ENCODE measurements at regions not wholly inside any gene's neighbourhood (a gene's known extent, or its start where the extent isn't known, plus 50 kb on each side); places are given as distances from the start of the nearest gene placed in this dataset.
A peak's percentile ranks its signal among the peaks of the same experiment; 100 is the strongest.

- no peaks in the 10 kb centered on the region for H3K4me1 ChIP-seq
- no peaks in the 10 kb centered on the region for H3K27me3 ChIP-seq
- no peak for DNase-seq
- no peak for ATAC-seq
- no peak overlapping the region for H3K27ac ChIP-seq
- no peaks in the 10 kb centered on the region for H3K36me3 ChIP-seq (replicated peaks in 1 of 2; ENCODE audit: insufficient read depth in 1 of 2, low read depth in 2 of 2)
- no peak overlapping the region for H3K4me3 ChIP-seq
- WGBS, 2 donors, result 71 to 77% methylated on average over 7 of the region's 7 CpGs
- H3K9me3 ChIP-seq, result no peaks in the 10 kb centered on the region
- intact Hi-C loops (cut with DNase I), result no loop called here
- TF ChIP-seq POLR2A (IDR thresholded peaks at IDR 0.05), result no peak
- TF ChIP-seq CTCF (IDR thresholded peaks at IDR 0.05), result no peak
These were observed 186.2 kb upstream of the TBL1X start for GRCh38 chrX:9278475-9279233.

GRCh38 chrX:9279234-9279544 is 185.7 kb upstream of the TBL1X start:
- TF ChIP-seq CTCF (IDR thresholded peaks at IDR 0.05) (no peak), POLR2A (IDR thresholded peaks at IDR 0.05) (no peak)
- H3K4me3 ChIP-seq, result no peak overlapping the region
- DNase-seq, result no peak
- ATAC-seq, result no peak
- WGBS, 2 donors, result 48 to 56% methylated on average over 3 of the region's 3 CpGs
- H3K27ac ChIP-seq, result no peak overlapping the region
- H3K4me1 ChIP-seq, result no peaks in the 10 kb centered on the region
- H3K36me3 ChIP-seq (replicated peaks in 1 of 2; ENCODE audit: insufficient read depth in 1 of 2, low read depth in 2 of 2), result no peaks in the 10 kb centered on the region
- no peaks in the 10 kb centered on the region for H3K27me3 ChIP-seq
- intact Hi-C loops (cut with DNase I), result no loop called here
- no peaks in the 10 kb centered on the region for H3K9me3 ChIP-seq

GRCh38 chrX:9280831-9281230 is 184.0 kb upstream of the TBL1X start:
- ATAC-seq, result no peak
- no peak for TF ChIP-seq CTCF (IDR thresholded peaks at IDR 0.05)
- TF ChIP-seq POLR2A (IDR thresholded peaks at IDR 0.05), result no peak
- H3K27ac ChIP-seq, result no peak overlapping the region
- no peak overlapping the region for H3K4me3 ChIP-seq
- H3K36me3 ChIP-seq (replicated peaks in 1 of 2; ENCODE audit: insufficient read depth in 1 of 2, low read depth in 2 of 2), result no peaks in the 10 kb centered on the region
- no peaks in the 10 kb centered on the region for H3K27me3 ChIP-seq
- DNase-seq, result no peak
- 100% methylated on average over 1 of the region's 6 CpGs; no CpG with 5 or more reads in 1 of the 2 donors for WGBS, 2 donors
- H3K9me3 ChIP-seq, result no peaks in the 10 kb centered on the region
- intact Hi-C loops (cut with DNase I), result no loop called here
- no peaks in the 10 kb centered on the region for H3K4me1 ChIP-seq

GRCh38 chrX:9282325-9282724 is 182.5 kb upstream of the TBL1X start:
- 58 to 72% methylated on average over 2 of the region's 2 CpGs for WGBS, 2 donors

More at GRCh38 chrX:9282325-9282724, 182.5 kb upstream of the TBL1X start:
- DNase-seq (peak in 1 of 4 donors; percentile 2), ATAC-seq (no peak)
- intact Hi-C loops (cut with DNase I), result no loop called here
- Histone ChIP-seq H3K9me3 (no peaks in the 10 kb centered on the region), H3K4me3 (no peak overlapping the region), H3K36me3 (replicated peaks in 1 of 2; ENCODE audit: insufficient read depth in 1 of 2, low read depth in 2 of 2) (no peaks in the 10 kb centered on the region), H3K4me1 (no peaks in the 10 kb centered on the region), H3K27me3 (no peaks in the 10 kb centered on the region), H3K27ac (no peak overlapping the region)
- TF ChIP-seq CTCF (IDR thresholded peaks at IDR 0.05) (no peak), POLR2A (IDR thresholded peaks at IDR 0.05) (no peak)

Measured in body of pancreas (tissue), 4 donors.